Calu3 (cell line): ENCODE measurements at regions not wholly inside any gene's neighbourhood (a gene's known extent, or its start where the extent isn't known, plus 50 kb on each side); places are given as distances from the start of the nearest gene placed in this dataset.

Experiments
- BruUV-seq: library from RNA; stranded (reverse); fragments of 400-500 nt; replicated peaks from 2 replicates; lab custom pipeline; 2021; lab: Mats Ljungman, UMichigan
- CTCF ChIA-PET: fragments of 300-600 bp; sonication (Branson Sonifier 250); formaldehyde crosslinking; loops from one replicate; lab custom pipeline; 2022; ENCODE audit warnings: antibody characterized with exemption; lab: Charles Lee
- DNase-seq: peaks from one replicate; pipeline ENCODE4 v3.0.0; 2022
- H3K27ac Mint-ChIP-seq: one replicate; pipeline ENCODE4 v1.8.0; 2022; ENCODE audit warnings: mixed read lengths; ENCODE audit not compliant: unreplicated experiment
- H3K27me3 Mint-ChIP-seq: one replicate; pipeline ENCODE4 v1.8.0; 2022; ENCODE audit warnings: mixed read lengths; ENCODE audit not compliant: unreplicated experiment
- H3K36me3 Mint-ChIP-seq: one replicate; pipeline ENCODE4 v1.8.0; 2022; ENCODE audit warnings: mild to moderate bottlenecking, moderate library complexity, mixed read lengths; ENCODE audit not compliant: insufficient read depth, unreplicated experiment
- H3K4me1 Mint-ChIP-seq: one replicate; pipeline ENCODE4 v1.8.0; 2022; ENCODE audit warnings: mild to moderate bottlenecking, low read depth, mixed read lengths; ENCODE audit not compliant: unreplicated experiment
- H3K4me3 Mint-ChIP-seq: one replicate; pipeline ENCODE4 v1.8.0; 2022; ENCODE audit warnings: mild to moderate bottlenecking, low read depth, moderate library complexity, mixed read lengths; ENCODE audit not compliant: unreplicated experiment
- H3K9me3 Mint-ChIP-seq: one replicate; pipeline ENCODE4 v1.8.0; 2022; ENCODE audit warnings: low read depth, mixed read lengths; ENCODE audit not compliant: unreplicated experiment
- intact Hi-C: fragments of 100-400 bp; cut with micrococcal nuclease; formaldehyde crosslinking; loops from one replicate; pipeline ENCODE4 v1.10.0; 2022; ENCODE audit not compliant: unreplicated experiment
- TF ChIP-seq, protein P1 (sequence below): fragments of 200-600 bp; IDR thresholded peaks from one replicate; pipeline ENCODE4 v1.8.0; 2022; ENCODE audit warnings: antibody characterized with exemption; ENCODE audit not compliant: unreplicated experiment

DNA sequence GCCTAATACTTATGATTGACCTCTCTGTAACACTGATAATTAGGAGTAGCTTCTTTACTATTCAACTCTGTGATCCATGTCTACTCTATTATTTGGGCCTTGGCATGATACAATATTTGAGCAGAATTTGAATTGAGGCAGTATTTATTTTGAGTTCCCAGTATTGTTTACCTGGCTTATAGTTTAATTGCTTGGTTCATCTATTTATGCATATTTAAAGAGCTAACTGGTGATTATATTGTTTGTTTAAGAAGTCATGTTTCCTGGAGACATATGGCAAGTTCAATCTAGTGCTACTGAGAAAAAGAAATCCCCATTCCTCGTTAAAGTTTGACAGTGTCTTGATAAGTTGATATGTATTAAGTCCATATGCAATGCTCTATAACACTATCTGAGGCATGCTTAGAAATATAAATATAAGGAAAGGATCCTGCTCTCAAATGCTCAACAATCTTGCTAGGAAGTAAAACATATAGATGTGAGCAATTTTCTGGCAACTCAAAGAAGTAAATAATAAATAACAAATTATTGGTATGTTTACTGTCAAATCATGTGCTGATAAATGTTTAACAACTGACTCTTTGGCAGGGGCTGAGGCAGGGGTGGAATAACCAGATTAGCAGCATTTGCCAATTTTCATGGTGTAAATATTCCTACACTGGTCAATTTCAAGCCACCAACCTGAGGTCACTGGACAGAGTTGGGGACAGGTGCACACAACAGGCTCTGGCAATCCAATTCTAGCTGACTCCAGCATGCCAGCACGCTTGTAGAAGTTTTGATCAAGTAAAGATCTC lies 430.2 kb upstream of the PIK3C3 start:
- Mint-ChIP-seq H3K27ac (no peak overlapping the region), H3K9me3 (peaks cover 6% of the 10 kb centered on the region), H3K4me1 (no peaks in the 10 kb centered on the region), H3K27me3 (no peaks in the 10 kb centered on the region), H3K36me3 (no peaks in the 10 kb centered on the region), H3K4me3 (no peak overlapping the region)
- CTCF ChIA-PET = no interaction called here
- no TSS peak for BruUV-seq
- intact Hi-C loops = no loop called here
- DNase-seq = no peak
- TF ChIP-seq, protein P1, sequence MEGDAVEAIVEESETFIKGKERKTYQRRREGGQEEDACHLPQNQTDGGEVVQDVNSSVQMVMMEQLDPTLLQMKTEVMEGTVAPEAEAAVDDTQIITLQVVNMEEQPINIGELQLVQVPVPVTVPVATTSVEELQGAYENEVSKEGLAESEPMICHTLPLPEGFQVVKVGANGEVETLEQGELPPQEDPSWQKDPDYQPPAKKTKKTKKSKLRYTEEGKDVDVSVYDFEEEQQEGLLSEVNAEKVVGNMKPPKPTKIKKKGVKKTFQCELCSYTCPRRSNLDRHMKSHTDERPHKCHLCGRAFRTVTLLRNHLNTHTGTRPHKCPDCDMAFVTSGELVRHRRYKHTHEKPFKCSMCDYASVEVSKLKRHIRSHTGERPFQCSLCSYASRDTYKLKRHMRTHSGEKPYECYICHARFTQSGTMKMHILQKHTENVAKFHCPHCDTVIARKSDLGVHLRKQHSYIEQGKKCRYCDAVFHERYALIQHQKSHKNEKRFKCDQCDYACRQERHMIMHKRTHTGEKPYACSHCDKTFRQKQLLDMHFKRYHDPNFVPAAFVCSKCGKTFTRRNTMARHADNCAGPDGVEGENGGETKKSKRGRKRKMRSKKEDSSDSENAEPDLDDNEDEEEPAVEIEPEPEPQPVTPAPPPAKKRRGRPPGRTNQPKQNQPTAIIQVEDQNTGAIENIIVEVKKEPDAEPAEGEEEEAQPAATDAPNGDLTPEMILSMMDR = no peak

DNA sequence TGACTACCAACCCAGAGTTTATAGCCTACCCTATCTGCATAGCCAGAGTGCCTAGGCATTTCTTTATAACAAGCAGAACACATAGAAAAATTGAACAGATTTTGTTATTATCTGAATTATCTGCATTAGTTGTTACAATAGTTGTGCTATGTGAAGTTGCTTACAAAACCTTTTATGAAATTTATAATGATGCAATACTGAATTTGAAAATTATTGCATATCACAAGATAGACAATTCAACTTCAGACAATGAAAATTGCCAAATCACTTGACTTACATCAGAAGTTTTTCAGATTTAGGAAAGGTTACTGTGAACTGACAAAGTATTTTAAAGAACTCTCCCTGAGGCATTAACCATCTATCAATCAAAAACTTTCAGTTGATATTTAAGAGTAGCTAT lies 437.9 kb upstream of the PIK3C3 start:
- intact Hi-C loops = no loop called here
- no peaks in the 10 kb centered on the region for H3K27me3 Mint-ChIP-seq
- BruUV-seq = no TSS peak
- no peak overlapping the region for H3K4me3 Mint-ChIP-seq
- no peak for DNase-seq
- H3K36me3 Mint-ChIP-seq = no peaks in the 10 kb centered on the region
- H3K9me3 Mint-ChIP-seq = no peaks in the 10 kb centered on the region
- CTCF ChIA-PET = no interaction called here
- no peaks in the 10 kb centered on the region for H3K4me1 Mint-ChIP-seq
- TF ChIP-seq, protein P1 = no peak
- no peak overlapping the region for H3K27ac Mint-ChIP-seq

DNA sequence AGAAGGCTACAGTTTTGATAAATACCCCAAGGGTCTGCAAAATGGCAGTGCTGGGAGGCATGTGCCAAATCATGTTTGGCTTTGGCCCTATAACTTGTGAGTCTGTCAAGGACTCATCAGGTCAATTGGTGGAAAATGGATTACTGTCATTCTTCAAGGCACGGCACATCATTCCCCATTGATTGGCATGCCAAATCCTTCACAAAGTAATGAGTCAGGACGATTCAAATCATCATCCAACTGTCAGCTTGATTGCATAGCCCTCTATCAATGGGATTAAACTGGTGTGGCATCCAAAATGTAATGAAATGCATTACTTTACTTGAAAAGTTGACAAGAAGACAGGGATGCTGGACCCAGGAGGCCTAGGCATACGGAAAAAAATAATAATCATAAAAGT lies 441.6 kb upstream of the PIK3C3 start:
- Mint-ChIP-seq H3K36me3 (no peaks in the 10 kb centered on the region), H3K27me3 (no peaks in the 10 kb centered on the region), H3K4me3 (no peak overlapping the region), H3K27ac (no peak overlapping the region), H3K4me1 (no peaks in the 10 kb centered on the region), H3K9me3 (no peaks in the 10 kb centered on the region)
- BruUV-seq = no TSS peak
- CTCF ChIA-PET = no interaction called here
- DNase-seq = no peak
- TF ChIP-seq, protein P1 = no peak
- intact Hi-C loops = no loop called here

DNA sequence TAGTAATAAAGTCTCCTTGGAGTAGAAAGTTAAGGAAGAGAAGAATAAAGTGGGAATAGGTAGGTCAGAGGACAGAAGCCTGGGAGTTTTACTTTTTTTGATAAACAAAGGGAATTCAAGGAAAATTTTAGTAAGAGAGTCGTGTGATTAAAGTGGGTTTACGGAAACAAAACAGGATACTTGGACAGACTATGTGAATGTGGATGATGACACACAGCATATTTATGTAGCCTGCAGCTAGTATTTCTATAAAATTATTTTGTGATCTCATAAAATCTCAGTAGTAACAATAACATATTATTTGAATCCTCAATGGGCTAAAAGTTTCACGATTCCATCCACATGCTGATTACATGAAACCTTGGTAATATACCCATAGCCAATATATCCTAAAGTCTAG lies 450.7 kb upstream of the PIK3C3 start:
- Mint-ChIP-seq H3K27me3 (no peaks in the 10 kb centered on the region), H3K27ac (no peak overlapping the region), H3K9me3 (peaks cover 9% of the 10 kb centered on the region), H3K36me3 (no peaks in the 10 kb centered on the region), H3K4me1 (no peaks in the 10 kb centered on the region), H3K4me3 (no peak overlapping the region)
- DNase-seq = no peak
- intact Hi-C loops = no loop called here
- CTCF ChIA-PET = no interaction called here
- no TSS peak for BruUV-seq
- TF ChIP-seq, protein P1 = no peak
